Suprapubic skin (tissue), 4 donors: ENCODE measurements at regions not wholly inside any gene's neighbourhood (a gene's known extent, or its start where the extent isn't known, plus 50 kb on each side); places are given as distances from the start of the nearest gene placed in this dataset.

Experiments used
- DNase-seq, 2 donors: peaks; one replicate each; pipeline ENCODE4 v3.0.0-alpha.2; 2019; ENCODE audit warnings: low spot score in 2 of 2
- H3K27ac ChIP-seq: fragments of 200-600 bp; sonication (generic); one replicate; pipeline ENCODE4 v1.5.1; 2019
- H3K27me3 ChIP-seq: fragments of 200-600 bp; sonication (generic); one replicate; pipeline ENCODE4 v1.5.1; 2019
- H3K36me3 ChIP-seq: fragments of 200-600 bp; sonication (generic); one replicate; pipeline ENCODE4 v1.5.1; 2019
- H3K4me1 ChIP-seq: fragments of 200-600 bp; sonication (generic); one replicate; pipeline ENCODE4 v1.5.1; 2019
- H3K4me3 ChIP-seq: fragments of 200-600 bp; sonication (generic); one replicate; pipeline ENCODE4 v1.5.1; 2019; ENCODE audit warnings: mild to moderate bottlenecking
- H3K9me3 ChIP-seq: fragments of 200-600 bp; sonication (generic); one replicate; pipeline ENCODE4 v1.5.1; 2019
- CTCF ChIP-seq, 2 donors: fragments of 200-600 bp in 1 of 2; fragments of 450-650 bp in 1 of 2; sonication (generic) in 1 of 2; IDR thresholded peaks; one replicate each; pipeline ENCODE4 v1.5.1; 2016 to 2019; ENCODE audit warnings: antibody characterized with exemption in 2 of 2, mild to moderate bottlenecking in 1 of 2, moderate library complexity in 1 of 2
- EP300 ChIP-seq: sonication (generic); formaldehyde crosslinking; IDR thresholded peaks from one replicate; pipeline ENCODE4 v1.6.1; 2017; ENCODE audit warnings: antibody characterized with exemption
- POLR2A ChIP-seq, 2 donors: fragments of 450-650 bp; IDR thresholded peaks; one replicate each; pipeline ENCODE4 v1.6.1; 2017; ENCODE audit warnings: antibody characterized with exemption in 2 of 2, mild to moderate bottlenecking in 2 of 2, moderate library complexity in 2 of 2
- POLR2AphosphoS5 ChIP-seq, 3 donors: sonication (generic); formaldehyde crosslinking; IDR thresholded peaks; one replicate each; pipeline ENCODE4 v1.6.1; 2017; ENCODE audit warnings: antibody characterized with exemption in 3 of 3
- WGBS: methylation state at CpG from one replicate; pipeline ENCODE4 v1.1.5; 2018; 5-methylcytosine and 5-hydroxymethylcytosine counted together

DNA sequence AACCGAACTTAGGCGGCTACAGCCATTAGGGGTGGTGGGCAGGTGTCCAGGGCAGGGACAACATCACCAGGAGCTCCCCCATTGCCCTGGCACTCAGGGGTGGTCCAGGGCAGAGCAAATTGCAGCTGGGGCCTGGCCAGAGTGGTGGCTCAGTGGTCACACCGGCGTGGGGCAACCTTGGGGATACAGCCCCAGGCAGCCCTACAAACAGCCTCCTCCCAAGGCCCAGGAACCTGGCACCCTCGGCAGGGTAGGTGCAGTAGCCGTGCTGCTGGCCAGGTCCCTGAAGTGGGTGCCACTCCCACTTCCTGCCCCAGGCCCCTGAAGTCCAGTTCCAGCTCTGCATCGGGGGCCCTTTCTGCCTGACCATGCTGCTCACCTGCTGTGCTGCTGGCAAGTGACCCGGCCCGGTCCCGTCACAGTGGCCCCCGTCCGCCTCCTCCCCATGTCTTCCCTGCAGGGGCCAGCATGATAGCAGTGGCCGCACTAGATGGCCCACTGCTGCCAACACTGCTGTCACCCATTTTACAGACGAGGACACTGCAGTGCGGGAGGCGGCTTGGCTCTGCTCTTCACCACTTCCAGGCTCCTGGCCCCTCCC lies 712.8 kb downstream of the MATN1 start:
- DNase-seq = no peak
- Histone ChIP-seq H3K4me1 (peaks cover 4% of the 10 kb centered on the region), H3K9me3 (no peaks in the 10 kb centered on the region), H3K27ac (no peak overlapping the region), H3K36me3 (no peaks in the 10 kb centered on the region), H3K4me3 (no peak overlapping the region), H3K27me3 (peaks cover 17% of the 10 kb centered on the region)
- TF ChIP-seq POLR2AphosphoS5 (IDR thresholded peaks at IDR 0.05) (no peak), CTCF (IDR thresholded peaks at IDR 0.05) (no peak), POLR2A (IDR thresholded peaks at IDR 0.05) (no peak), EP300 (no peak)
- 77% methylated on average over 12 of the region's 16 CpGs for WGBS

DNA sequence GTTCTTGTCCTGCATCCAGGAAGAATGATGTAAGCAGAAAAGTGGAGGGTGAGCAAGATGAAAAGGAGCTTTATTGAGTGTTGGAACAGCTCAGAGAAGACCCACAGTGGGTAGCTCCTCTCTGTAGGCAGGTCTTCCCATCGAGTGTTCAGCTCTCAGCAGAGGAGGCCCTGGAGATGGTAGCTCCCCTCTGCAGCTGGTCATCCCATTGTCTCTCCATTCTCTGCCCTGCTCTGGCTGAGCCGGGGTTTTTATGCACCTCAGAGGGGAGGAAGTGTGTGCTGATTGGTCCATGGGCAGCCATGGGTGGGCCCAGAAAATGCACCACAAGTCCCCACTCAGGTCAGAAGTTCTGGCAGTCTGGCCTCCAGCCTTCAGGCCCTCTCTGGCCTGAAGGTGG lies 713.7 kb downstream of the MATN1 start:
- Histone ChIP-seq H3K4me1 (peaks cover 4% of the 10 kb centered on the region), H3K27me3 (peaks cover 17% of the 10 kb centered on the region), H3K27ac (no peak overlapping the region), H3K4me3 (no peak overlapping the region), H3K36me3 (no peaks in the 10 kb centered on the region), H3K9me3 (no peaks in the 10 kb centered on the region)
- no peak for DNase-seq
- TF ChIP-seq POLR2AphosphoS5 (IDR thresholded peaks at IDR 0.05) = no peak
- TF ChIP-seq POLR2A (IDR thresholded peaks at IDR 0.05) = no peak
- no peak for TF ChIP-seq EP300
- no peak for TF ChIP-seq CTCF (IDR thresholded peaks at IDR 0.05)
- WGBS = 78% methylated on average over 2 of the region's 2 CpGs

- TF ChIP-seq CTCF (IDR thresholded peaks at IDR 0.05) (no peak), EP300 (no peak), POLR2AphosphoS5 (IDR thresholded peaks at IDR 0.05) (no peak), POLR2A (IDR thresholded peaks at IDR 0.05) (no peak)
- Histone ChIP-seq H3K27ac (no peak overlapping the region), H3K36me3 (no peaks in the 10 kb centered on the region)
Observed at GRCh38 chr1:30008998-30009657, 714.3 kb downstream of the MATN1 start.

GRCh38 chr1:30008372-30008997 lies 714.9 kb downstream of the MATN1 start:
- no peak for DNase-seq
- no peak for TF ChIP-seq EP300
- no peak for TF ChIP-seq CTCF (IDR thresholded peaks at IDR 0.05)
- TF ChIP-seq POLR2A (IDR thresholded peaks at IDR 0.05) = no peak
- TF ChIP-seq POLR2AphosphoS5 (IDR thresholded peaks at IDR 0.05) = no peak
- 37% methylated on average over 6 of the region's 6 CpGs for WGBS
- Histone ChIP-seq H3K9me3 (no peaks in the 10 kb centered on the region), H3K27me3 (peaks cover 17% of the 10 kb centered on the region), H3K4me1 (peaks cover 4% of the 10 kb centered on the region), H3K36me3 (no peaks in the 10 kb centered on the region), H3K27ac (no peak overlapping the region), H3K4me3 (no peak overlapping the region)

More at GRCh38 chr1:30008998-30009657, 714.3 kb downstream of the MATN1 start:
- no peak overlapping the region for H3K4me3 ChIP-seq
- DNase-seq = no peak
- WGBS = 64% methylated on average over 9 of the region's 12 CpGs
- H3K9me3 ChIP-seq = no peaks in the 10 kb centered on the region
- peaks cover 4% of the 10 kb centered on the region for H3K4me1 ChIP-seq
- H3K27me3 ChIP-seq = peaks cover 17% of the 10 kb centered on the region

- H3K27me3 ChIP-seq = peaks cover 16% of the 10 kb centered on the region
- WGBS = 22% methylated on average over 5 of the region's 5 CpGs
Observed at GRCh38 chr1:30005972-30006619, 717.3 kb downstream of the MATN1 start.

More at GRCh38 chr1:30005972-30006619, 717.3 kb downstream of the MATN1 start:
- Histone ChIP-seq H3K27ac (no peak overlapping the region), H3K4me1 (peaks cover 4% of the 10 kb centered on the region), H3K9me3 (no peaks in the 10 kb centered on the region), H3K36me3 (no peaks in the 10 kb centered on the region), H3K4me3 (no peak overlapping the region)
- no peak for TF ChIP-seq POLR2AphosphoS5 (IDR thresholded peaks at IDR 0.05)
- TF ChIP-seq EP300 = no peak
- no peak for TF ChIP-seq POLR2A (IDR thresholded peaks at IDR 0.05)
- TF ChIP-seq CTCF (IDR thresholded peaks at IDR 0.05) = no peak
- no peak for DNase-seq
